NT2/D1 (cell line): ENCODE measurements at regions not wholly inside any gene's neighbourhood (a gene's known extent, or its start where the extent isn't known, plus 50 kb on each side); places are given as distances from the start of the nearest gene placed in this dataset.

Experiments
- DNase-seq: peaks from one replicate; pipeline ENCODE4 v3.0.0-alpha.2; 2011; ENCODE audit warnings: low read depth, low spot score
- H3K27me3 ChIP-seq: 2 replicates; pipeline ENCODE4 v1.6.0; 2011; ENCODE audit warnings: mild to moderate bottlenecking; ENCODE audit not compliant: insufficient read length, insufficient read depth
- H3K36me3 ChIP-seq: 2 replicates; pipeline ENCODE4 v1.6.1; 2011; ENCODE audit warnings: mild to moderate bottlenecking, low read length, mixed read lengths; ENCODE audit not compliant: insufficient read depth, insufficient read length
- H3K4me1 ChIP-seq: 2 replicates; pipeline ENCODE4 v1.5.1; 2011; ENCODE audit not compliant: insufficient read depth, insufficient read length
- H3K4me3 ChIP-seq: 2 replicates; pipeline ENCODE4 v1.5.1; 2011; ENCODE audit warnings: low read depth; ENCODE audit not compliant: insufficient read length
- H3K9ac ChIP-seq: 2 replicates; pipeline ENCODE4 v1.6.0; 2011; ENCODE audit warnings: low read depth; ENCODE audit not compliant: insufficient read length
- H3K9me3 ChIP-seq: 2 replicates; pipeline ENCODE4 v1.5.1; 2011; ENCODE audit warnings: mild to moderate bottlenecking, low read length; ENCODE audit not compliant: insufficient read depth
- SUZ12 ChIP-seq: IDR thresholded peaks from 2 replicates; pipeline ENCODE4 v1.6.1; 2011; ENCODE audit not compliant: insufficient read length, insufficient read depth; ENCODE audit errors: extremely low read depth
- YY1 ChIP-seq: IDR thresholded peaks from 2 replicates; pipeline ENCODE4 v1.6.1; 2011; ENCODE audit not compliant: insufficient read length, insufficient read depth
- ZNF274 ChIP-seq: IDR thresholded peaks from 2 replicates; pipeline ENCODE4 v1.6.1; 2011; ENCODE audit warnings: mild to moderate bottlenecking, low read depth, low read length

GRCh38 chr2:15835991-15836688 lies 104.2 kb upstream of the MYCN start:
- no peak for TF ChIP-seq ZNF274
- no peak for TF ChIP-seq SUZ12
- TF ChIP-seq YY1: no peak
- DNase-seq: no peak

GRCh38 chr2:15836689-15837610 lies 103.4 kb upstream of the MYCN start:
- H3K4me3 ChIP-seq: no peak overlapping the region
- TF ChIP-seq YY1: no peak
- TF ChIP-seq ZNF274: no peak
- TF ChIP-seq SUZ12: no peak
- no peaks in the 10 kb centered on the region for H3K27me3 ChIP-seq
- no peaks in the 10 kb centered on the region for H3K9me3 ChIP-seq
- no peak for DNase-seq
- H3K4me1 ChIP-seq: peaks cover 4% of the 10 kb centered on the region
- H3K36me3 ChIP-seq: no peaks in the 10 kb centered on the region
- H3K9ac ChIP-seq: no peak overlapping the region

More at GRCh38 chr2:15835991-15836688, 104.2 kb upstream of the MYCN start:
- Histone ChIP-seq H3K4me3 (no peak overlapping the region), H3K27me3 (no peaks in the 10 kb centered on the region), H3K9me3 (no peaks in the 10 kb centered on the region), H3K36me3 (no peaks in the 10 kb centered on the region), H3K4me1 (peaks cover 4% of the 10 kb centered on the region), H3K9ac (no peak overlapping the region)

GRCh38 chr2:15838481-15839090 lies 101.8 kb upstream of the MYCN start:
- no peak for TF ChIP-seq ZNF274
- TF ChIP-seq YY1: no peak
- no peak for TF ChIP-seq SUZ12
- no peak overlapping the region for H3K9ac ChIP-seq
- no peaks in the 10 kb centered on the region for H3K36me3 ChIP-seq
- no peaks in the 10 kb centered on the region for H3K27me3 ChIP-seq
- peaks cover 10% of the 10 kb centered on the region for H3K4me1 ChIP-seq
- no peaks in the 10 kb centered on the region for H3K9me3 ChIP-seq
- DNase-seq: no peak
- H3K4me3 ChIP-seq: no peak overlapping the region

- Histone ChIP-seq H3K4me1 (peaks cover 10% of the 10 kb centered on the region), H3K9me3 (no peaks in the 10 kb centered on the region), H3K9ac (no peak overlapping the region), H3K4me3 (no peak overlapping the region), H3K27me3 (no peaks in the 10 kb centered on the region), H3K36me3 (no peaks in the 10 kb centered on the region)
- DNase-seq: no peak
- no peak for TF ChIP-seq ZNF274
- TF ChIP-seq SUZ12: no peak
- TF ChIP-seq YY1: no peak
These were observed 100.8 kb upstream of the MYCN start for GRCh38 chr2:15839426-15840124.

GRCh38 chr2:15840148-15840547 lies 100.2 kb upstream of the MYCN start:
- Histone ChIP-seq H3K36me3 (no peaks in the 10 kb centered on the region), H3K4me1 (peaks cover 10% of the 10 kb centered on the region), H3K27me3 (no peaks in the 10 kb centered on the region), H3K4me3 (no peak overlapping the region), H3K9ac (no peak overlapping the region), H3K9me3 (no peaks in the 10 kb centered on the region)
- no peak for TF ChIP-seq ZNF274
- no peak for TF ChIP-seq SUZ12
- TF ChIP-seq YY1: no peak
- no peak for DNase-seq

GRCh38 chr2:15840969-15841368 lies 99.4 kb upstream of the MYCN start:
- Histone ChIP-seq H3K4me3 (no peak overlapping the region), H3K9me3 (no peaks in the 10 kb centered on the region), H3K9ac (no peak overlapping the region), H3K4me1 (peaks cover 10% of the 10 kb centered on the region), H3K36me3 (no peaks in the 10 kb centered on the region), H3K27me3 (no peaks in the 10 kb centered on the region)
- TF ChIP-seq ZNF274: no peak
- no peak for TF ChIP-seq YY1
- TF ChIP-seq SUZ12: no peak
- no peak for DNase-seq
